Glomerular endothelial cell (primary cell): ENCODE measurements at regions not wholly inside any gene's neighbourhood (a gene's known extent, or its start where the extent isn't known, plus 50 kb on each side); places are given as distances from the start of the nearest gene placed in this dataset.
A peak's percentile ranks its signal among the peaks of the same experiment; 100 is the strongest.

ENCODE experiments used
- DNase-seq: peaks from one replicate; pipeline ENCODE4 v3.0.0-alpha.2; 2011; ENCODE audit warnings: low read depth, low spot score; ENCODE audit errors: extremely low read depth

DNA sequence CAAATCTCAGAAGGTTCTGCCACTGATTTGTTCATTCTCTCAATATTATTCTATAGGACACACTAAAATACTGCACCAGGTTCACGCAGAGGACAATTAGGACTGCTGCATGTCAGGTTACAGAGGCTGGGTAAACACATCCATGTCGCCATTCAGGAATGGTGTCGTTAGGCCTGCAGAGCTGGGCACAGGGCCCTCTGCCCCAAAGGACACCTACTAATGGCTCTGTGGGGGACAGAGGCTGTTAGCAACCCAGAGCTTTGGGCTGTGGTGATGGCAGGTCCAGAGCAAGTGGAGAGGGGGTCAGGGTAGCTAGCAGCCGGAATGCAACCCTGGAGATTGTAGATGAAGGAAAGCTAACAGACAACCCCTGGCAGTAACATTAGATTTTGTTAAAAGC lies 115.9 kb downstream of the TTC32 start:
- no peak for DNase-seq

DNA sequence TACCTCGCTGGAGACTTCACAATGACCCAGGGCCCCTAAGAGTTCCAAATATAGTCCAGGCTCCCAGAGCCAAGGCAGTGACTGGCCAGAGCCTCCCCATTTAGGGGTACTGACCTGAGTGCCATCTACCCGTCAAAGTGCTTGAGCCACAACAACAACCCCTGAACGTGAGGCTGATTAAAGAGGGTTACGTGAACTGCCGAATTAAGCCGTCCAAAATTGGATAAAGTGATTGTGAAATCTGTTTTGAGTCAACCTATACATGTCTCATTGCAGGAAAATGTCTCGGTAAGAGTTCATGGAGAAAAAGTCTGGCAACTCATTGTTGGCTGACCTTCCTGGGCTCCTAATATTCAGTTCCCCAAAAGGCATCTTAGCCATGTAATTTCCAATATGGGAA lies 116.3 kb downstream of the TTC32 start:
- no peak for DNase-seq

DNA sequence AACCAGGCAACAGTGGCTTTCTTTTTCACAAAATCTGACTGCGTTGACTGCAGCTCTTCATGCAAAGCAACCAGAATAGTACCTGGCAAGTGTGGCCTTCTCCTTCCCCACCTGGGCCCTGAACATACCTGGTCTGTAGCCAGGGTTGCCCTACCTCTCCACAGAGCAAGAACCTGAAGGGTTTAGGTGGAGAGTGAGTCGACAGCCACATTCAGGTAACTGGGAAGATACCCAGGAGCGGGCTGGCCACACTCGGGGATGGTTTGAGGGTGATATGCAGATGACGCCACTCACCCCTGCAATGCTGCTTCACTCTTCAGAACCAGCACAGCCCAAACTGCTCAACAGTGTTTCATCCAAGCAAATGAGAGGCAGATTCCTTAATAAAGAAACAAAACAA lies 117.3 kb downstream of the TTC32 start:
- DNase-seq, result no peak

DNA sequence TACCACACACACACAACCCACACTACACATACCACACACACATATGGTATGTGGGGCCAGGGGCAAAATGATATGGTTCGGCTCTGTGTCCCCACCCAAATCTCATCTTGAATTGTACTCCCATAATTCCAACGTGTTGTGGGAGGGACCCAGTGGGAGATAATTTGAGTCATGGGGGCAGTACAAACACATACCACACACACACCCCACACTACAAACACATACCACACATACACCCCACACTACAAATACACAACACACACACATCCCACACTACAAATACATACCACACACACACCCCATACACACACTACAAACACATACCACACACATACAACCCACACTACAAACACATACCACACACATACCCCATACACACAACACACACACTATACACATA lies 117.8 kb downstream of the TTC32 start:
- DNase-seq, result no peak

DNA sequence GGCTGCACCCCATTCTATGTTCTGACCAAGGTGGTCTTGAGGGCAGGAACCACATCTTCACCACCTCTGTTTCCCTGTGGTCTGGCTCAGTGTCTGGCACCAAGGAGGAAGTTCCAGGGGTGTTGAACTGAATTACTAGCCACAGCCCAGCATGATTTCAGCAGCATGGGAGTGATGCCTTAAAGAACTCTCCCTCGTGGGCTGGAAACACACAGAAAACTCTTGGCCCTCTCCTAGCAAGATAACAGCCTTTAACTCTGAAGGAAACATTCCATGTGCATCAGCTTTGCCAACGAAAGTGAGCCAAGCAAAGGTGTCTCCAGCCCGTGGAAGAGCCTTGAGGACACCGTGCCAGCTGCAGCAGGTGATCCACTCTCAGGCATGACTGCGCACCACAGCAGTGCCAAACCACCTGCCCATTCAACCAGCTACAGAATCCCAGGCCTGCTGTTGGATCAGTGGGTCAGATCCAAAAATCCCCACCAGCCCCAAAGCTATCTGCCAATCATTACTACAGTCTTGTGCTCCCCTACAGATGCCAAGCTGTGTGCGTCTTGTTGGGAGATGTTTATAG lies 124.8 kb downstream of the TTC32 start:
- DNase-seq, result no peak

DNA sequence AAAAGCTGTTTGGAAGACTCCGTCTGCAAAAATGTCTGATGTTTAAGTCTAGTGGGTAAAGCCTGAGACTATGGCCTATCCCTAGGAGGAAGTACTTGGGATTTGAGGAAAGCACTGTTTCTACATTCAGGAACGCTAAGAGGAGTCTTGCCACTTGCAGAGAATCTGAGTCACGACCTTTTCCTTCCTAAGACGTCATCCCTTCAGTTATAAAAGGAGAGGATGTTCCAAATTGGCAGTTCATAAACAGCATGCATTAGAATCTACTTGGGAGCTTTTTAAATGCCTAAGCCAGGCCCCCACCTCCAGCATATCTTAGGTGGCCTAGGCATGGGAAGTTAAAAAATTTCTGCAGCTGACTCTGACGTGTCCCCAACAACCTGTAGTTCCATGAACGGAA lies 125.9 kb downstream of the TTC32 start:
- peak; percentile 86 for DNase-seq

DNA sequence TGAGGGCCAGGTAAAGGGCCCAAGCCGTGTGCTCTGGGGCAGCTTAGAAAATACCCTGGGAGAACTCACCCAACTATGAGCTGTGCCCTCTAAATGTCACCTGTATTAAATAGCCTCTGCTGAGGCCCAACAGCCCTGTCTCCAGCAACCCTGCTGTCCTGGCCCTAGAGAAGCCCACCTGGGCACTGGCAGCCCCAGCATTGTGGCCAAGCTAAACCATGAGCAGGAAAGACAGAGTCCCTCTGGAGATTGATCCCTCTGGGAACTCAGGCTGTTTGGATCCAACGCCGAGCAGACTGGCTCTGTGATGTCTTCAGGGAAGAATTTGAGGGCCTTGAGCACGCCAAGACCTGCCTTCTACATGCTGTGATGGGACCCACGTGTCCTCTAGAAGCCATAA lies 126.5 kb downstream of the TTC32 start:
- DNase-seq, result no peak

DNA sequence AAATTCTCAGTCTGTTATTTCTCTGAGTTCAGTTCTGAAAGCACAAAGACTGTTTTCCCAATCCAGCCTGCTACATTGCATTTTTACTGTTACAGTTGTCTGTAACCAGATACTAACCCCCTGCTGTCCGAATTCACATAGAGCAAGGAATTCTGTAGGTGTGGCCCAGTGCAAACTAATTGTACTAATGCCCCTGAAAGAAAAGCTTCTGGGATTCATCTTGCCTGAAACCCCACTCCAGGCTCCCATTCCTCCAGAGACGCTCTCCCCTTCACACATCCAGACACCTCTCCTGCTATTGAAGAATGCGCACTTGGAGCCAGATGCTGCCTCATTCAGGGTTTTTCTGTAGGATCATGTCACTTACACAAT lies 127.0 kb downstream of the TTC32 start:
- DNase-seq, result no peak

DNA sequence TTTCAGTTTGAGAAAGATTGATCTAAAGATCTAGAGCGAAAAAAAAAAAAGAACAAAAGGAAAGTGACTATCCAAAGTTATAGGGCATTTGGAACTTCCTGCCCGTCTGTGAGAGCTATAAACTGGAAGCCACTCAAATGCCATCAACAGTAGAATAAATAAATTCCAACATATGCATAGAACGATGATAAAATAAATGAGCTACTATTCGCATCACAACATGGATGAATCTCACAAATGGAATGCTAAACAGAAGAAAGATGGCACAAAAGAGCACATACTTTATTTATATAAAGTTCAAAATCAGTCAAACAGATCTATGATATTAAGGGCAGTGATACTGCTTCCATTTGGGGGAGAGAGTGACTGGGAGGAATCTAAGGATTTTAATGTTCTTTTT lies 128.8 kb downstream of the TTC32 start:
- no peak for DNase-seq

DNA sequence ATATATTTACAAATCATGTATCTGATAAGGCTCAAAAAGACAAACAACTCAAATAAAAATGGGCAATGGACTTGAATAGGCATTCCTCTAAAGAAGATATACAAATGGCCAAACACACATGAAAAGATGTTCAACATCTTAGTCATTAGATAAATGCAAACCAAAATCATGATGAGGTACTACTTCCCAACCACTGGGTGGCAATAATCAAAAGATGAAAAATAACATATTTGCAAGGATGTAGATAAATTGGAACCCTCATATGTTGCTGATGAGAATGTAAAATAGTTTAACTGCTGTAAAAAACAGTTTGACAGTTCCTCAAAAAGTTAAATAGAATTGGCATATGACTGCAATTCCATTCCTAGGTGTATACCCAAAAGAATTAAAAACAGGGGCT lies 132.3 kb downstream of the TTC32 start:
- no peak for DNase-seq

DNA sequence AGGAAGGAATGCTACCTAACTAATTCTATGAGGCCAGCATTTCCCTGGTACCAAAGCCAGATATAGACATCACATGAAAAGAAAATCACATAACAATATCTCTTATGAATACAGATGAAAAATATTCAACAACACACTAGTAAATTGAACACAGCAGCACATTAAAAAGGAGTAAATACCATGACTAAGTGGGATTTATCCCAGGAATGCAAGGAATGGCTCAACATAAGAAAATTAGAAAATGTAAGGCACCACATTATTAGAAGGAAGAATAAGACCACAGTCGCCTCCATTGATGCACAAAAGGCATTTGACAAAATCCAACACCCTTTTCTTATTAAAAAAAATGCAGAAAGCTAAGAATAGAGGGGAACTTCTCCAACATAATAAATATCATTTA lies 133.9 kb downstream of the TTC32 start:
- DNase-seq, result no peak

DNA sequence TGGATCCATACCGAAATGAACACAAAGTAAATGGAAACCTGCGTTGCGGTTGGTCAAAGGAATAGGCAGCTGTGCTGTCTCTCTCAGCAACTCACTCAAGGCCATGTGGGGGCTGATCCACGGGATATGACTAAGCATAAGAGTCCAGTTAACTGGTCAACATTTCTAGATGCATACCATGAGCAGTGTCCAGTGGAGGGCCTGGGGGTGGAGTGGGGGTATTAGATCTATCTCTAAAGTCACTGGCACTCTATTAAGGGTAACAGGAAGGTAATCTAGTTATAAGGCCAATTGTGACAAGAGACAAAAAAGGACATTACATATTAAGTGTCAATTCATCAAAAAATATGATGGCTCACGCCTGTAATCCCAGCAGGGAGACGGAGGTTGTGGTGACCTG lies 136.8 kb downstream of the TTC32 start:
- DNase-seq, result no peak

DNA sequence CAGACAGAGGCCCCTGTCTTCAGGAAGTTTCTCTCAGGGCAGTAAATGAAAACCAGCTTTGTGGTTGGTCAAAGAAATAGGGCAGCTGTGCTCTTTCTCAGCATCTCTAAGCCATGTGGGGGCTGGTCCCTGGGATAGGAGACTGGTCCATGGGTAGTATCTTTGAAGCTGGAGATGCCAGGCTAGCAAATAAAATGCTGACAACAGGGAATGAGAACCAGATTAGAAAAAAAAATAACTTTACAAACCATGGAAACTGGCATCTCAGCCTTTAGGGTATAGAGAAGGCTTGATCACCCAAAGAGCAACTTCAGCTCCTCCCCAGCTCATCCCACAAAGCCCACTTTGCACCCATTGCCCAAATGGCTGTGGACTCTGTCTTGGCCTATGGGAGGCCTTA lies 138.1 kb downstream of the TTC32 start:
- DNase-seq, result no peak

DNA sequence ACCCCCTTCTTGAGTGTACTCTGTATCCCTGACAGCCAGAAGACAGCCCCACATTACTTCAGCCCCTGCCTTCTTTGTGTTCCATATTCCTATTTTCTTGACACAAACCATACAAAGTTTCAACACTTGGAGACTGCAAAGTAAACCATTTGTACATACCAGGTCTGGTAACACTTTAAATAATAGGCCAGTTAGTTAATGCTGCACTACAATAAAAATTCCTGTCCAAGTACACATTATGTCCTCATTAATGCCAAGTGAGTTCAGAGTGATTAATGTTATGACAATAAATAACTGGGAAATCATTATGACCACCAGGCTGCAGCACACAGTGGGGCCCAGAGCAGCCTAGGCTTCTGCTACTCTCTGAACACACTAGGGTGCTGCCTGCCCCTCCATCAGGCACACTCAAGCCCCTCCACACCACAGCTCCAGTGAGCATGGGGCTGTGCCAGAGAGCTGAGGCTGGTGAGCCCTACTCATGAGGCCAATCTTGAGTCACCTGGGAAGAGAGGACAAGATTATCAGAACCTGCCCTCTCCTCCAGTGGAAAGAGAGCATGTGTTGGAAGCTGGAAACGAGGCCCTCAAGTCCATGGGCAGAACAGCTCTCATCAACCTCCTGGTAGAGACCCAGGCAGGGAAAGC lies 138.7 kb downstream of the TTC32 start:
- no peak for DNase-seq

DNA sequence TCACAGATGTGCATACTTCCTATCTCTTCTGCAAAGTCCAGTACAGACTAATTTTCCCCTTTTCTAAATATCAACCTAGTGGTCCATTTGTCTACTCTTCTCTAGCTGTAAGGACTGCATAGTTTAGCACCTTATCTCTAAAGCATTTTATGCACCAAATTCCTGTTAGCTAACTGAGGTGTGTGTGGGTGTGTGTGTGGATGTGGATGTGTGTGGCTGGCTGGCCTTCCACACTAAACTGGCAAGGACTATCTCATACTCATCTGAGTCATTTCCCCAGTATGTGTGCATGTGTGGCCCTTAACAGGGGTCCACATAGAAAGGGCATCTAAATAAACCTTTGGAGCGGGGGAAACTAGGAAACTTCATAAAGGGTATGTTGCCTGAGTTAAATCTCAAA lies 139.6 kb downstream of the TTC32 start:
- no peak for DNase-seq

DNA sequence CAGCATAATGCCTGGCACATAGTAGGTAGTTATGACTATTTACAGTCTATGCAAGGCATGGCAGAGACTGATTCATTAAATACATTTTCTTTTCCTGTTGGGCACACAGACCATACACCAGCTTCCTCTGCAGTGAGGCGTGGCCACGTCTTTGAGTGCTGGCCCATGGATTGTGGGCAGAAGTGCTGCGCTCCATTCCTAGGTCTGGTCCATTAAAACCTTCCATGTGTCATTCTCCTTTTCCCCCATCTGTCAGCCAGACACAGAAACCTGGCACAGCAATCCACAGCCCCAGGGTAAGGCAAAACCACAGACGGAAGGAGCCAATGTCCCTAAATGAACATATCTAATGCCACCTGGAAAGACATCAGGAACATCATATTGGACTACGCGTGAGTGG lies 141.9 kb downstream of the TTC32 start:
- no peak for DNase-seq

DNA sequence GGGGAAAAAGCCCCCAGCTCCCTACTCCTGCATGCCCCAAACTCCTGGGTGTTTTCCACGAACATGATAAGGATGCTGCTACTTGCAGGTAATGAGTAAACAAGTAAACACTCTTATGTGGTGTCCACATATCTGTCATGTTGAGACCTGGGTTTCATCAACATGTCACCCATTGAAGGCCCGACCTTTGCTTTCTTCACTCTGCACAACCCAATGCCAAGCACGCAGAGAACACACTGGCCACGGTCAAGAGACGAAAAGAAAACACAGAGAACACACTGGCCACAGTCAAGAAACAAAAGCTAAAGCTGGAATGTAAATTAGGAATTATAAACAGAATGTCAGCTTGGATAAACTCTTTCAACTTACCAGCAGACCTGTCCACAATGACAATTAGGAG lies 143.1 kb downstream of the TTC32 start:
- no peak for DNase-seq

DNA sequence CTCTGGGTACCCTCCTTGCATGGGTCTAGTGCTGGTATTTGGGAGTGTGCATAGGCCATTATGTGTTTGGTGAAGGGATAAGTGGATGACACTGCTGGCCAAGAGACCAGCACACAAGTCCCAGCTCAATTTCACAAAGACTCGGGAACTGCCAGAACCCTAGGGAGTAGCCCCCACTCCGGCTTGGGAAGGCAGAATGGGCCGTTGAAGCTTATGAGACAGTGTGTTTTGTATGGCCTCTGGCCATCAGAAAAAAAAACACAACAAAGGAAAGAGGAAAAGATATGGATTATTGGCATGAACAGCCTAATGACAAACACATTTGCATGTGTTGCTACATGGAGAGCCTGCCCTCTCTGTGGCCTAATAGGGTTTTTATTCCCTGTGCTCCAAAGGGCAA lies 144.2 kb downstream of the TTC32 start:
- no peak for DNase-seq

DNA sequence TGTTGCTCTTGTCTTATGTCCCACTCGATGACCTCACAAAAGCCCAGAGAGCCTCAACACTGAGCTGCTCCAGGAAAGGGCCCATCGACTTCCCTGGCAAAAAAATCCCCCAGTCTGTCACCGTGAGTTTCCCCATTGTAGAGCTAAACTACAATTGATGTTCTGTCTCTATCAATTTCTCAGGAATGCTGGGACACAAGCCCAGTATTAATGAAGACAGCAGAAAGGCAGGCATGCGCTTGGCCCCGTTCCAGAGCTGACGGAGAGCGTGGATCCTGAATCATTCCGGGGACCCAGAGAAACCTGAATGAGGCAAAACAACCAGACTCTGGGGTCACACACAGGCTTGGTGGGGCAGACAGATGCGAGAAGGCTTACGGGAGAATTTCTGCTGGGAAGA lies 146.9 kb downstream of the TTC32 start:
- DNase-seq, result no peak

DNA sequence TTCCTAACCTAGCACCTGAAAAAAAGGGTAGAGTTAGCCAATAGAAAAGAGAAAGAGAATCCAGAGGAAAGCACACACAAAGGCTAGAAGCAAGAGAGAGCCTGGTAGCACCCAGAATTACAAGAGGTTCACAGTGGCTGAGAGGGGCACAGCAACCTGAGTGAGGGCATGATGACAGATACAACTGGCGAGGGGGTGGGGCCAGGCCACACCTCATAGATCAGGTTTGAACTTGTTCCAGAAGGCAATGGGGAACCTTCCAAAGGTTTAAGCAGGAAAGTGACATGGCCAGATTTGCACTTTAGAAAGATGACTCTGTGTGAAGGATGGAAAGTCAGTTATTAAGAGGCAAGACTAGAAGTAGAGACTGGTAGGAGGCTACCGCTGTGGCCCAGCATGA lies 148.0 kb downstream of the TTC32 start:
- no peak for DNase-seq

DNA sequence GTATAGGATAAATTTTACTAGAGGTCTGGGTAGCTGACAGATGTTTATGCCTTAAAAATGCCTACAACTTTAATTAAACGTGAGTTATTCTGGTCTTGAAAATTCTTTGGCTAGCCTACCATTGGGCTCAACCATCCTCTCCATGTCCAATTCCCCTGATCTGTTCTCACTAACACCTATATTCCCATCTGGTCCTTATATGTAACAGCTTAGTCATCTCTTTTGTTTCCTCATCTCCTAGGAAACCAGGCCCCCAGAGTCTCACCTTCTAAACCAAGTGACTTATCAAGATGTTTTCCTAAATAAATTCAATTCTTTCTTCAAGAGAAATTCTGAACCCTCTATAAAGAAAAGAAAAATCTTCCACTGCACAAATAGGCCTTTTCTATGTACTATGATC lies 148.5 kb downstream of the TTC32 start:
- no peak for DNase-seq

DNA sequence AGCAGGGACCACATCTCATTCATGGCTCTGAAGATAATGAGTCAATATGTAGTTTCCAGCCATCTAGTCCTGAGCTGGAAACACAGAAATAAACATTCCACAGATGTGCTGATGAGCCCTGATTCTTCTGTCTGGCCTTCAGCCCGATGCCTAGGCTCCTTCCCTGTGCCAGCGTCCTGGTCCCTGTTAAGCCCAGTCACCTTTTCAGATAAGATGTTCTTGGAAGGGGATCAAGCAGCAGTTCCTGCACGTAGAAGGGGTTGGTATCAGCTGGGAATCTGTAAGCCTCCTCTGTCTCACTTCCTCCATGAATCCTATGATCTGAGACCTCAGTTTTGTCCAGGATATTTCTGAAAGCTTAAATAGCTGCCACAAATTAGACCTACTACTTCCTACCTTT lies 149.3 kb downstream of the TTC32 start:
- DNase-seq, result no peak

DNA sequence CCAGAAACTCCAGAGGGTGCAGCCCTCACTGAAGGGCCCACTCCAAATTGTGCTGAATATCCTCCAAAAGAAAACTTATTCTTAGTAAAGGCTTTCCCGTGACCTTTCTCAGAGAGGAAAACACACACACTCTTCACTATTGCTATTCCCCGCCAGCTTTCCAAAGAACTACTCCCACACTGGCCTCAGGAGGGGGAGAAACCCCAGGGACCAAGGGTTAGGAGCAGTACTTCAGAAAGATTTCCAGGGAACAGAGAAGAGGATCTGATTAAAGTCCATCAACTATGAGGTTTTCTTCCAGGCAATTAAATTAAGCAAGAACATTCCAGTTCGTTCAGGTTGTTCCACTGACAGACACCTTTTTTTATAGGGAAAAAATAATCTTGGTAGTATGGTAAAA lies 150.2 kb downstream of the TTC32 start:
- DNase-seq, result no peak
